ENCODE measurements at regions not wholly inside any gene's neighbourhood (a gene's known extent, or its start where the extent isn't known, plus 50 kb on each side); places are given as distances from the start of the nearest gene placed in this dataset.
A peak's percentile ranks its signal among the peaks of the same experiment; 100 is the strongest.

GRCh38 chr7:25559581-25560367 lies 331.5 kb upstream of the NPVF start:
- DNase-seq, result no peak

GRCh38 chr7:25562673-25563182 lies 334.4 kb upstream of the NPVF start:
- no peak for DNase-seq

DNA sequence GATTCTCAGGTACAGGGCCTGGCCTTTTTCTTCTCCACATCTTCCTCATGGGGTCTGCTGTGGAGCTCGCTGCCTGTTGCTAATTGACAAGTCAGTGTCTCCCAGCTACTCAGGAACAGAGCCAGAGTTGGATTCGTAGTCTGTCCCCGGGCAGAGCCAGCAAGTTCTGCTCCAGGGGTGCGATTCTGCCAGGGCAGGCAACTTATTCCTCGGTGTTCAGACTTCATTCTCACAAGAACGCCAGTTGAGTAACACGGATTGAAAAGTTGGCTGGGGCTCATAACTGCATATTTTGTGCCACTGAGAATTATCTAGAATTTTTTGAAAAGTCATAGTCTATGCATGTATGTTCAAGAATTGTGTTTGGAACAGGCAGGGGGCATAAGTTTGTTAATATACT lies 336.7 kb upstream of the NPVF start:
- no peak for DNase-seq

- peak; percentile 63 for DNase-seq
Observed at GRCh38 chr7:25565949-25566348, 337.7 kb upstream of the NPVF start.

- no peak for DNase-seq
Observed at GRCh38 chr7:25567430-25567829, 339.1 kb upstream of the NPVF start.

GRCh38 chr7:25569765-25570164 lies 341.5 kb upstream of the NPVF start:
- DNase-seq, result no peak

DNA sequence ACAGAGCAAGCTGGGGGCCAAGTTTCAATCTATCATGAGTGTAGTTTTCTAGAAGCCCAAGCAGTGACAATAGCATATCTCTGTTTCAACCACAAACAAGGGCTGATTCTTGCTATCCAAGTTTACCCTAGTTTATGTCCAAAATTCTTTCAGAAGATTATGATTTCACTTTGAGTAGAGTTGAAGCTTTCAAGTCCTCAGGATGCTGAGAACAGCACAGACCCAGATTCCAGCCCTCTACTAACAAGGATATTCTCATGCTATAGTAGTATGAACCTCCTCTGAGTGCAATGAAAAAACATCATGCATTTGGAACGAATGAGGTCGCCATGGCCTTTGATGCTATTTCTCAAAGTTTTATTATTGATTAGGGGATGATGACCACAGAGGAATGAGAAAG lies 344.1 kb upstream of the NPVF start:
- DNase-seq, result no peak

- DNase-seq, result no peak
Observed at GRCh38 chr7:25574828-25575227, 346.5 kb upstream of the NPVF start.

- DNase-seq, result no peak
Observed at GRCh38 chr7:25575634-25576033, 347.3 kb upstream of the NPVF start.

GRCh38 chr7:25578991-25579777 lies 350.9 kb upstream of the NPVF start:
- no peak for DNase-seq

- no peak for DNase-seq
Observed at GRCh38 chr7:25579778-25580075, 351.4 kb upstream of the NPVF start.

- DNase-seq, result no peak
Observed at GRCh38 chr7:25580141-25580540, 351.9 kb upstream of the NPVF start.

DNA sequence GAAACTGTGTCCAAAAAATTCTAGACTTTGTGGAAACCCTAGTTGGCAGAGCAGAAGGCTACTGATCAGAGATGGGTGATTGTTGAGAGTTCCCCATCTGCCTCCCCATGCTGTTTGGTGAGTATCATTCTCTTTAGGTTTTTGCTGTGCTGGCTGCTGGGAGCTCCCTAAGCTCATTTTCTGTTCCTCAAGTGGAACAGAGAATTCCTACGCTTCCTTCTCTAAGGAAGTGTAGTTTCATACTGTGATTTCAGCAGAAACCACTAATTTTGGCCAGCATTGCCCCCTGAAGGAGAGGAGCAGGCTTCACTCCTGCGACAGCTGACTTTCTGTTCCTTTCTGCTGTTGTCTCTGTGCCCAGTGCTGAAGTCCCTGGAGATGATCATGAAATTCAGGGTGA lies 355.3 kb upstream of the NPVF start:
- no peak for DNase-seq

GRCh38 chr7:25584112-25584938 lies 356.0 kb upstream of the NPVF start:
- DNase-seq, result no peak

GRCh38 chr7:25586513-25586912 lies 358.2 kb upstream of the NPVF start:
- DNase-seq, result no peak

DNA sequence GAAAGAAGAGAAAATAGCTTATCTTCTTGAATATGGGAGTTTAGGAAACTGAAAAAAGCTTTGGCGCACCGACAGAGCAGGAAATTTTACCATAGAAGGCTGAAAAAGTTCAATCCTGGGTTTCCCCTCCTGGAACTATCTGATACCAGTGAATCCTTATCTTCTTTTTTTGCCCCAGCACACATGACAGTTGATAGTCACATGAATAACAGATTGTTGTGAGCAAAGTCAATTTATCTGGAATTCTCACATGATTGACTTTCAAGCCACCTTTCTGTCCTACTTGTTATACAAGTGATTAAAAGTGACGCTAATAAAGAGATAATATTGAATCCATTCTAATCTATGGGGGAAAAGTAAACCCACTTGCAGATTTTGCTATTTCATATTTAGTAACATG lies 365.8 kb upstream of the NPVF start:
- no peak for DNase-seq

- DNase-seq, result no peak
Observed at GRCh38 chr7:25594728-25595127, 366.4 kb upstream of the NPVF start.

DNA sequence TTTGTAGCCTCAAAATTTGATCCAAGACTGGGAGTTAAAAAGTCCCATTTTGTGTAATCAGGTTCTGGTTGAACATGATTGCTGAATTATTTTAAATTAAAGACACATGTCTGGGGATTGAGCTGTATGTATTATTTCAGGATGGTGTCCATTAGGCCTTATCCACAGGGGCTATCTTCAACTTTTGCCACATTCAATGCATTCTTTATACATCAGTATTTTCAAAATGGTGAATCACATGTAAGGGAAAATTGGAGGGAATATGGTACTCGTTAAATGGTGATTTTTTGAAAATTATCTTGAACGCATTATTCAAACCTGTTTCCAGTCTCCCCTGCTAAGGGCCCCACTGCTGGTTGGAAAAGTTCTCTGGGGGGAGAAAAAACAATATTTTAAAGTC lies 367.7 kb upstream of the NPVF start:
- no peak for DNase-seq

- DNase-seq, result no peak
Observed at GRCh38 chr7:25596443-25596842, 368.2 kb upstream of the NPVF start.

DNA sequence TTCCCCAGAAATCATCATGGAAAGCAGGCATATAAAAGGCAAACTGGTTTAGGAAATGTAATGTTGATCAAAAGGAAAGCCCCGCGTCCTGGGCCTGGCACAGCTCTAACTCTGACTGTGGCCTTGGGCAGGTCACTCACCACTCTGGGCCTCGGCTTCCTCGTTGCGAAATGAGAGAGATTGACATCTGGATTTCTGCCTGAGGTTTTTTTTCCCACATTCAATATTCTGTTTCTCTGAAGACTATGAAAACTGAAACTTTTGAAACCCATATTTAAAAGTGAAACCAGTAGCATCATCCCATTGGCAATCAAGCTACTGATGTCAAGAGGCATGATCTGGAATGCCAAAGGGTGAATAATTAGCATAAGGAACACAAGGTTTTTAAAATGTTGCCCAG lies 369.7 kb upstream of the NPVF start:
- no peak for DNase-seq

GRCh38 chr7:25598765-25599164 lies 370.5 kb upstream of the NPVF start:
- DNase-seq, result no peak

GRCh38 chr7:25600262-25600920 lies 372.1 kb upstream of the NPVF start:
- DNase-seq, result no peak
